ENCODE measurements at regions not wholly inside any gene's neighbourhood (a gene's known extent, or its start where the extent isn't known, plus 50 kb on each side); places are given as distances from the start of the nearest gene placed in this dataset.

DNA sequence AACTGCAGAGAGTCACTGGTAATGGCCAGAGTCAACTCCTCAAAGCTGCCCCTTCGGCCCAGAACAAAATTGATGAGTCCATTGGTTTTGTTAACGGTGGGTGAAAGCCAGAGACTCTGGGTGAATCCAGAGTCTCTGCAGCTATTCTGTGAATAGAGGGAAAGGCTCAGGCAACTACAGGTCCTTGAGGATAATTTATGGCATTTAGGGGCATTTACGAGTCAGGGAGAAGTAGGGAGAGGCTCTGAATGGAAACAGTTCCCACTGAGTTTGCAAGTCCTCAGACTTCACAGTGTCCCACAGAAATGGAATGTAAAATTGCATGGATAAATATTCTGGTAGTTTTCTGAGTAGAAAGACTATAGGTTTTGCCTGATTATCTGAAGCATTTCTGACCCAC lies 257.8 kb downstream of the SEC61B start:
- no peak for TF ChIP-seq CTCF (IDR thresholded peaks at IDR 0.05)
- no peak for TF ChIP-seq POLR2AphosphoS5 (IDR thresholded peaks at IDR 0.05)
